Esophagus squamous epithelium (tissue), 4 donors: ENCODE measurements at regions not wholly inside any gene's neighbourhood (a gene's known extent, or its start where the extent isn't known, plus 50 kb on each side); places are given as distances from the start of the nearest gene placed in this dataset.

Experiments used
- POLR2A ChIP-seq, 4 donors: fragments of 450-650 bp; IDR thresholded peaks; one replicate each; pipeline ENCODE4 v1.6.1; 2017; ENCODE audit warnings: antibody characterized with exemption in 4 of 4, mild to moderate bottlenecking in 4 of 4, moderate library complexity in 3 of 4
- TF ChIP-seq, protein P1 (sequence below), 6 experiments: fragments of 450-650 bp in 4 of 6; fragments of 200-600 bp in 2 of 6; sonication (generic) in 2 of 6; IDR thresholded peaks; one replicate each; pipeline ENCODE4 v1.5.1; 2016 to 2019; ENCODE audit warnings: antibody characterized with exemption in 6 of 6, mild to moderate bottlenecking in 4 of 6, moderate library complexity in 4 of 6

DNA sequence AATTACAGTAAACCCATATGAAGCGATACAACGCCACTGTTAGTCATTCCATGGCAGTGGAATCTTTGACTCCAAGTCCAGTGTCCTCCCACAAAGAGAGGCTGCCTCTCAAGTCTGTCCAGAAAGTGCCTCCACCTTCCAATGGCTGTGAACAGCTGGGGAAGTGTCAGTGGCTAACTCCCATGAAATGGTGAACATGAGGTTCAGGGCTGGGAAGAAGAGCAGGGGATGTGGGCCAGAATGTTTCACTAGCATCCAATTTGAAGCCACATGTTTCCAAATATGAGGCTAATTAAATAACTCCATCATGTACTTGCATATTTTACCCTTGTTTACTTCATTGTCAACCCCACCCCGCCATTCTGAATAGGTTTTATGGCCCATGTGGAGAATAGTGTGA is 53.1 kb upstream of the CHST15 start:
- TF ChIP-seq, protein P1, sequence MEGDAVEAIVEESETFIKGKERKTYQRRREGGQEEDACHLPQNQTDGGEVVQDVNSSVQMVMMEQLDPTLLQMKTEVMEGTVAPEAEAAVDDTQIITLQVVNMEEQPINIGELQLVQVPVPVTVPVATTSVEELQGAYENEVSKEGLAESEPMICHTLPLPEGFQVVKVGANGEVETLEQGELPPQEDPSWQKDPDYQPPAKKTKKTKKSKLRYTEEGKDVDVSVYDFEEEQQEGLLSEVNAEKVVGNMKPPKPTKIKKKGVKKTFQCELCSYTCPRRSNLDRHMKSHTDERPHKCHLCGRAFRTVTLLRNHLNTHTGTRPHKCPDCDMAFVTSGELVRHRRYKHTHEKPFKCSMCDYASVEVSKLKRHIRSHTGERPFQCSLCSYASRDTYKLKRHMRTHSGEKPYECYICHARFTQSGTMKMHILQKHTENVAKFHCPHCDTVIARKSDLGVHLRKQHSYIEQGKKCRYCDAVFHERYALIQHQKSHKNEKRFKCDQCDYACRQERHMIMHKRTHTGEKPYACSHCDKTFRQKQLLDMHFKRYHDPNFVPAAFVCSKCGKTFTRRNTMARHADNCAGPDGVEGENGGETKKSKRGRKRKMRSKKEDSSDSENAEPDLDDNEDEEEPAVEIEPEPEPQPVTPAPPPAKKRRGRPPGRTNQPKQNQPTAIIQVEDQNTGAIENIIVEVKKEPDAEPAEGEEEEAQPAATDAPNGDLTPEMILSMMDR (IDR thresholded peaks at IDR 0.05) = no peak
- TF ChIP-seq POLR2A (IDR thresholded peaks at IDR 0.05) = no peak
